Endothelial cell of umbilical vein (primary cell): ENCODE measurements at regions not wholly inside any gene's neighbourhood (a gene's known extent, or its start where the extent isn't known, plus 50 kb on each side); places are given as distances from the start of the nearest gene placed in this dataset.

Source experiments
- BruUV-seq: library from RNA; stranded (reverse); fragments of 400-500 nt; replicated peaks from 2 replicates; lab custom pipeline; 2021; lab: Mats Ljungman, UMichigan
- CTCF ChIA-PET: fragments of 300-600, 350-600 bp; sonication (Branson Sonifier 250); formaldehyde crosslinking; loops from one replicate; lab custom pipeline; 2021; ENCODE audit warnings: antibody characterized with exemption, inconsistent platforms; lab: Charles Lee
- POLR2A ChIA-PET: fragments of 300-600, 350-600 bp; sonication (Branson Sonifier 250); formaldehyde crosslinking; loops from one replicate; lab custom pipeline; 2021; ENCODE audit warnings: antibody characterized with exemption, inconsistent platforms; lab: Charles Lee
- DNase-seq: peaks from one replicate; pipeline ENCODE4 v3.0.0-alpha.2; 2011; ENCODE audit warnings: low read depth, low spot score
- FAIRE-seq: peaks from 2 replicates; lab custom pipeline; 2011; peaks lifted over from hg19 to GRCh38; lab: Jason Lieb, UNC
- H2AFZ ChIP-seq: 2 replicates; pipeline ENCODE4 v1.6.0; 2012; ENCODE audit warnings: low read depth, low read length, control low read depth, inconsistent platforms
- H3K27ac ChIP-seq: 2 replicates; pipeline ENCODE4 v1.5.1; 2011; ENCODE audit warnings: low read depth, mild to moderate bottlenecking, control low read depth, low read length, moderate library complexity; ENCODE audit not compliant: insufficient read depth
- H3K27me3 ChIP-seq, 2 experiments: 2 replicates each; pipeline versions ENCODE4 v1.6.0 to v1.6.1; 2011; ENCODE audit warnings: low read length in 2 of 2, mixed read lengths in 1 of 2; ENCODE audit not compliant: control insufficient read depth in 2 of 2, insufficient read depth in 2 of 2
- H3K36me3 ChIP-seq, 2 experiments: 2 replicates in 1 of 2; 3 replicates in 1 of 2; pipeline ENCODE4 v1.5.1; 2011; ENCODE audit warnings: low read length in 2 of 2, mild to moderate bottlenecking in 1 of 2, moderate library complexity in 1 of 2; ENCODE audit not compliant: control insufficient read depth in 2 of 2, insufficient read depth in 2 of 2; ENCODE audit errors: extremely low read depth in 1 of 2
- H3K4me1 ChIP-seq: 3 replicates; pipeline ENCODE4 v1.5.1; 2011; ENCODE audit warnings: mild to moderate bottlenecking, low read length; ENCODE audit not compliant: control insufficient read depth, insufficient read depth; ENCODE audit errors: extremely low read depth
- H3K4me2 ChIP-seq: 2 replicates; pipeline ENCODE4 v1.6.1; 2011; ENCODE audit warnings: low read length, control low read depth, mixed read lengths; ENCODE audit not compliant: insufficient read depth
- H3K4me3 ChIP-seq, 3 experiments: fragments of 200-600 bp in 1 of 3; sonication (generic), shearing (Covaris generic) in 1 of 3; replicated peaks in 1 of 3; 2 replicates each; pipeline ENCODE4 v1.5.1; 2011 to 2016; ENCODE audit warnings: control low read depth in 3 of 3, low read length in 3 of 3, mild to moderate bottlenecking in 2 of 3, inconsistent platforms in 1 of 3, low read depth in 1 of 3, moderate library complexity in 1 of 3; ENCODE audit not compliant: insufficient read depth in 1 of 3
- H3K79me2 ChIP-seq: 2 replicates; pipeline ENCODE4 v1.6.0; 2012; ENCODE audit warnings: low read length, inconsistent platforms; ENCODE audit not compliant: control insufficient read depth, insufficient read depth
- H3K9ac ChIP-seq: replicated peaks from 2 replicates; pipeline ENCODE3; 2011; ENCODE audit warnings: low read length, control low read depth; ENCODE audit not compliant: insufficient read depth; ENCODE audit errors: extremely low read depth
- H3K9me1 ChIP-seq: replicated peaks from 3 replicates; pipeline ENCODE4 v1.6.0; 2011; ENCODE audit warnings: mild to moderate bottlenecking, low read length; ENCODE audit not compliant: control insufficient read depth, insufficient read depth; ENCODE audit errors: extremely low read depth
- H3K9me3 ChIP-seq: replicated peaks from 2 replicates; pipeline ENCODE4 v1.5.1; 2012; ENCODE audit warnings: low read length, inconsistent platforms; ENCODE audit not compliant: control insufficient read depth, insufficient read depth
- H4K20me1 ChIP-seq: replicated peaks from 2 replicates; pipeline ENCODE3; 2011; ENCODE audit warnings: mild to moderate bottlenecking, low read length; ENCODE audit not compliant: control insufficient read depth, insufficient read depth; ENCODE audit errors: extremely low read depth
- EZH2 ChIP-seq: IDR thresholded peaks from 2 replicates; pipeline ENCODE4 v1.6.1; 2012; ENCODE audit warnings: borderline replicate concordance, low read depth, mild to moderate bottlenecking, moderate library complexity, low read length, inconsistent platforms; ENCODE audit not compliant: severe bottlenecking
- FOS ChIP-seq: IDR thresholded peaks from 2 replicates; pipeline ENCODE4 v1.6.1; 2011; ENCODE audit warnings: mild to moderate bottlenecking, low read length, moderate library complexity, borderline replicate concordance; ENCODE audit not compliant: insufficient read depth
- GATA2 ChIP-seq: IDR thresholded peaks from 2 replicates; pipeline ENCODE4 v1.7.0; 2011; ENCODE audit warnings: low read depth, mild to moderate bottlenecking, moderate library complexity, mixed read lengths, low read length; ENCODE audit not compliant: insufficient read length, insufficient read depth
- JUN ChIP-seq: IDR thresholded peaks from 2 replicates; pipeline ENCODE4 v1.6.1; 2011; ENCODE audit warnings: borderline replicate concordance, low read depth; ENCODE audit not compliant: insufficient read length, insufficient read depth
- MYC ChIP-seq: IDR thresholded peaks from one replicate; pipeline ENCODE4 v1.6.1; 2011; ENCODE audit warnings: mild to moderate bottlenecking, low read depth, low read length
- POLR2A ChIP-seq: IDR thresholded peaks from 2 replicates; pipeline ENCODE4 v1.6.1; 2012; ENCODE audit warnings: low read depth, mild to moderate bottlenecking, control low read depth, low read length
- POLR2AphosphoS5 ChIP-seq: IDR thresholded peaks from 2 replicates; pipeline ENCODE4 v1.6.1; 2012; ENCODE audit warnings: low read depth, mild to moderate bottlenecking, control low read depth, low read length, moderate library complexity; ENCODE audit not compliant: insufficient read depth
- dilution Hi-C: fragments of 300-500 bp; cut with MboI; formaldehyde crosslinking; loops from one replicate; pipeline ENCODE4 v1.15.0; 2019; ENCODE audit warnings: low sequenced_read_pairs; ENCODE audit not compliant: extremely low pct_ligation_motif_present
- intact Hi-C: fragments of 100-400 bp; cut with micrococcal nuclease; formaldehyde crosslinking; loops from one replicate; pipeline ENCODE4 v1.10.0; 2022
- TF ChIP-seq, protein P1 (sequence below): IDR thresholded peaks from 2 replicates; pipeline ENCODE4 v1.6.1; 2011; ENCODE audit not compliant: insufficient read depth, insufficient read length
- TF ChIP-seq, protein P2 (sequence below), 2 donors: IDR thresholded peaks; 1 replicate in 1 of 2; 2 replicates in 1 of 2; pipeline ENCODE4 v1.5.1; 2011; ENCODE audit warnings: low read length in 2 of 2, mild to moderate bottlenecking in 2 of 2, moderate library complexity in 2 of 2, control low read depth in 1 of 2, inconsistent platforms in 1 of 2, low read depth in 1 of 2; ENCODE audit not compliant: insufficient read depth in 1 of 2; ENCODE audit errors: extremely low read depth in 1 of 2

- H3K27ac ChIP-seq, result no peak overlapping the region
- H4K20me1 ChIP-seq, result no peaks in the 10 kb centered on the region
- H3K79me2 ChIP-seq, result no peaks in the 10 kb centered on the region
- POLR2A ChIA-PET, result no interaction called here
- no TSS peak for BruUV-seq
- no peaks in the 10 kb centered on the region for H3K9me1 ChIP-seq
- intact Hi-C loops, result no loop called here
- no peak overlapping the region for H3K9ac ChIP-seq
- H2AFZ ChIP-seq, result no peak overlapping the region
- no peak overlapping the region for H3K4me3 ChIP-seq
- dilution Hi-C loops, result no loop called here
- no peak for TF ChIP-seq POLR2A
- TF ChIP-seq, protein P1, sequence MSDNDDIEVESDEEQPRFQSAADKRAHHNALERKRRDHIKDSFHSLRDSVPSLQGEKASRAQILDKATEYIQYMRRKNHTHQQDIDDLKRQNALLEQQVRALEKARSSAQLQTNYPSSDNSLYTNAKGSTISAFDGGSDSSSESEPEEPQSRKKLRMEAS, result no peak
- no peaks in the 10 kb centered on the region for H3K9me3 ChIP-seq
- no peaks in the 10 kb centered on the region for H3K36me3 ChIP-seq
- no peaks in the 10 kb centered on the region for H3K27me3 ChIP-seq
- H3K4me1 ChIP-seq, result no peaks in the 10 kb centered on the region
- no peak for FAIRE-seq
- CTCF ChIA-PET, result no interaction called here
- DNase-seq, result no peak
- H3K4me2 ChIP-seq, result no peak overlapping the region
Measured at GRCh38 chr1:57772580-57773195, 348.8 kb upstream of the DAB1 start.

DNA sequence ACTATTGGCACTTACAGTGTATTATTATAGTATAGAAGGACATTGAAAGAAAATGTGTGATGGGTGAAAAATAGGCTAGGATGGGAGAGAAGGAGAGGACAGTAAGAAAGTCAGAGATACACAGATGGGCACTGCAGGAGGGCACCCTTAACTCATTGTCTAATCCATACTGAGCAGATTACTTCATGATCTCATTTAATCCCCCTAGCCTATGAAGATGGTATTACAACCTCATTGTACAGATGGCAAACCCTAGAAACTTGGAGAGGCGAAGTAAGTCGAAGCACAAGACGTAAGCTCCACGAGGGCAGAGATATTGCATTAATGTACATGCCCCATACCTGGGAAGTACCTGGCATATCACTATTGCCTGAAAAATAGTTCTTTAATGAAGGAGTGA lies 346.9 kb upstream of the DAB1 start:
- BruUV-seq, result no TSS peak
- no peak for FAIRE-seq

More for the DNA sequence above, 346.9 kb upstream of the DAB1 start:
- no peaks in the 10 kb centered on the region for H3K4me1 ChIP-seq
- H4K20me1 ChIP-seq, result no peaks in the 10 kb centered on the region
- ChIA-PET POLR2A (no interaction called here), CTCF (no interaction called here)
- H3K36me3 ChIP-seq, result no peaks in the 10 kb centered on the region
- H3K27me3 ChIP-seq, result no peaks in the 10 kb centered on the region
- H3K4me3 ChIP-seq, result no peak overlapping the region
- DNase-seq, result no peak
- TF ChIP-seq, protein P1, result no peak
- no peak for TF ChIP-seq FOS
- no peak for TF ChIP-seq MYC
- TF ChIP-seq POLR2AphosphoS5, result no peak
- TF ChIP-seq, protein P2, sequence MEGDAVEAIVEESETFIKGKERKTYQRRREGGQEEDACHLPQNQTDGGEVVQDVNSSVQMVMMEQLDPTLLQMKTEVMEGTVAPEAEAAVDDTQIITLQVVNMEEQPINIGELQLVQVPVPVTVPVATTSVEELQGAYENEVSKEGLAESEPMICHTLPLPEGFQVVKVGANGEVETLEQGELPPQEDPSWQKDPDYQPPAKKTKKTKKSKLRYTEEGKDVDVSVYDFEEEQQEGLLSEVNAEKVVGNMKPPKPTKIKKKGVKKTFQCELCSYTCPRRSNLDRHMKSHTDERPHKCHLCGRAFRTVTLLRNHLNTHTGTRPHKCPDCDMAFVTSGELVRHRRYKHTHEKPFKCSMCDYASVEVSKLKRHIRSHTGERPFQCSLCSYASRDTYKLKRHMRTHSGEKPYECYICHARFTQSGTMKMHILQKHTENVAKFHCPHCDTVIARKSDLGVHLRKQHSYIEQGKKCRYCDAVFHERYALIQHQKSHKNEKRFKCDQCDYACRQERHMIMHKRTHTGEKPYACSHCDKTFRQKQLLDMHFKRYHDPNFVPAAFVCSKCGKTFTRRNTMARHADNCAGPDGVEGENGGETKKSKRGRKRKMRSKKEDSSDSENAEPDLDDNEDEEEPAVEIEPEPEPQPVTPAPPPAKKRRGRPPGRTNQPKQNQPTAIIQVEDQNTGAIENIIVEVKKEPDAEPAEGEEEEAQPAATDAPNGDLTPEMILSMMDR (IDR thresholded peaks at IDR 0.05; ENCODE audit: extremely low read depth in 1 of 2, insufficient read depth in 1 of 2, low read depth in 1 of 2, low read length in 2 of 2), result no peak
- TF ChIP-seq EZH2, result no peak
- TF ChIP-seq POLR2A, result no peak
- TF ChIP-seq JUN, result no peak
- TF ChIP-seq GATA2, result no peak
- intact Hi-C loops (no loop called here), dilution Hi-C loops (no loop called here)
- H3K79me2 ChIP-seq, result no peaks in the 10 kb centered on the region
- H3K27ac ChIP-seq, result no peak overlapping the region
- no peak overlapping the region for H2AFZ ChIP-seq
- no peak overlapping the region for H3K4me2 ChIP-seq
- no peak overlapping the region for H3K9ac ChIP-seq
- H3K9me3 ChIP-seq, result no peaks in the 10 kb centered on the region
- no peaks in the 10 kb centered on the region for H3K9me1 ChIP-seq
